GM18867 (cell line): ENCODE measurements at regions not wholly inside any gene's neighbourhood (a gene's known extent, or its start where the extent isn't known, plus 50 kb on each side); places are given as distances from the start of the nearest gene placed in this dataset.
A peak's percentile ranks its signal among the peaks of the same experiment; 100 is the strongest.
"Not testable (repeated sequence)": the region's sequence is repeated elsewhere in the genome, so short reads cannot be mapped to it uniquely, and the experiment has no call there.

Experiments used
- ATAC-seq: cut with Tn5 transposase; IDR thresholded peaks from one replicate; pipeline ENCODE4 v1.9.1; 2021; ENCODE audit warnings: mild to moderate bottlenecking, moderate library complexity; ENCODE audit not compliant: unreplicated experiment

GRCh38 chr2:34523958-34524514 is 924.9 kb upstream of the FAM98A start:
- ATAC-seq = no peak

GRCh38 chr2:34519659-34520058 is 920.6 kb upstream of the FAM98A start:
- no peak for ATAC-seq

DNA sequence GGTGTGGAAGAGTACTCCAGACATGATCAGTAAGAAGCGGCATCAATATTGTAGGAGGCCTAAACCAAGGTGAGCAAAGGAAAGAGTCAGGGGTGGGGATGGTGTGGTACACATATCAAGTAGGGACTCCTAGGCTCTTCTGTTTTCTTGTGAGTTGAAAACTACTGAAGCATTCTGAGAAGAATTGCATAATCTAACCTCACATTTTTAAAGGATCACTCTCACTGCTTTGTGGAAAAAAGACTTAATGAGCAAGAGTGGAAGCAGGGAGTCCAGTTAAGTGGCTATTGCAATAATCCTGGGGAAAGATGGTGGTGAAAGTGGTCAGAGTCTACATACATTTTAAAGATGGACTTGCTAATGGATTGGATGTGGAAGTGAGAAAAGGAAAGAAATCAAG is 899.5 kb upstream of the FAM98A start:
- no peak for ATAC-seq

GRCh38 chr2:34494192-34494591 is 895.1 kb upstream of the FAM98A start:
- not testable (repeated sequence) for ATAC-seq

GRCh38 chr2:34492561-34493455 is 893.7 kb upstream of the FAM98A start:
- ATAC-seq = peak; percentile 57

- no peak for ATAC-seq
These were observed 887.9 kb upstream of the FAM98A start for GRCh38 chr2:34486965-34487364.

DNA sequence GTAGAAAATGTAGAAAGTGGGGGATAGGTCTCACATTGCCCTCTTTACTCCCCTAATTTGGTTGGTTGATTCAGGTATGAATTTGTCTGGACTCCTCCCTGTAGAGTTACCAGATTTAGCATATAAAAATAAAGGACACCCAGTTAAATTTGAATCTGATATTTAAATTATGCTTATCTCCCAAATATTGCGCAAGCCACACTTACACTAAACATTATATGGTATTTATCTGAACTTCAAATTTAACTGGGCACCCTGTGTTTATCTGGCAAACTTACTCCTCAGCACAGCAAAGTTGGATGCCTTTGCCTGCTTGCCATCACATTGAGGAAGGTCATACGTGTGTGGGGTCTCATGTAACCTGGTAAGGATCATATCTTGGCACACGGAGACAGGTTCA is 882.4 kb upstream of the FAM98A start:
- no peak for ATAC-seq

DNA sequence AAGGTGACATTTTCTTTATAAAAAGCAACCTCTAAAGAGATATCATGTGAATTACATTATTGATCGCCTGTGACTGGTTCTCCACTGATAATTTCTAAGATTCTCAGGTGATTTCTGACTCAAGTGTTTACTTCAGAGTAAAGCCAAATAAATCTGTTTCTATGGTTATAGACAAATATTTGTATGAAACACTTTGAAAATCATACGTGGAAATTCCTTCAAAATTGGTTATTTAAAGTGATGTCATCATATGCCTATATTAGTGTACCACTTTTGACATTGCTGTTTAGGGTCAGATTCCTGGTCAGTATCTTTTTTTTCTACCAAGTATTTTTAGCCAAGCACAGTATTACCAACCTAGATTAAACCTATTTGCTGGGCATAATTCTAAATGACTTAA is 881.3 kb upstream of the FAM98A start:
- no peak for ATAC-seq

- ATAC-seq = no peak
These were observed 876.1 kb upstream of the FAM98A start for GRCh38 chr2:34475156-34475555.

GRCh38 chr2:34474646-34475045 is 875.5 kb upstream of the FAM98A start:
- no peak for ATAC-seq

DNA sequence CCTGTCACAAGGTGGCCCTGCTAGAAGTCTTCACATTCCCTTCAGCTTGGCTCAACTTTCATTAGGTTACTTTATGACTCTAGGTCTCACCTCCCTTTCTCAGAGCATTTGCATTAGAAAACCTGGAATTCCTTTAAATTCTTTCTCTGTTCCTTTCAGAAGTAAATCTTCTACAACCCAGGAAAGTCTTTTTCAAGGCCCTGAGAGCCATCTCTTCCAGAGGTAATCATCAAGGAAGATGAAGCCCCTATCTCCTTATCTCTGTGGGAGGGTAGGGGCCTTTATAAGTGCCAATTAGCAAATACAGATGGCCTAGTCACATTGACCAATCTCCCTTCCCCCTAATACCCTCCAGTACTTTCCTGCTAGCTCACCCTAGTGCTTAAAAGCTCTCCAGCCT is 848.0 kb upstream of the FAM98A start:
- no peak for ATAC-seq

DNA sequence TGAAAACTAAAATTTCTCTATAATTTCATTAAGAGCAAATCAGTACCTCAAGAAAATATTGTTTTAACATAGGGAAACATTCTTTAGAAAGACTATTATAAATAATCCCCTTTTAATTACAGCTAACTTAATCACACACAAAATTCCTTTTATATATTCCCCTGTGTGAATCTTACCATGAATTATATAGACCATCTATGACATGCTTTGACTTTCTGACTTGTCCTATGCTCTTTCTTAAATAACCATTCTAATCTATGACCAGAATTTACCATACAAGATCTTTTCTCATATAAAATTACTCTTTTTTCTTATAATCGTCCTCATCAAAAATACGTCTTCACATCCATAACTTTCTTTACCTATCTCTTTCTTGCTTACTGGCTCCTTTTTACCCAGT is 824.2 kb upstream of the FAM98A start:
- ATAC-seq = no peak

GRCh38 chr2:34419856-34420255 is 820.8 kb upstream of the FAM98A start:
- ATAC-seq = no peak

GRCh38 chr2:34416856-34417255 is 817.8 kb upstream of the FAM98A start:
- no peak for ATAC-seq

GRCh38 chr2:34414856-34415255 is 815.8 kb upstream of the FAM98A start:
- ATAC-seq = no peak

GRCh38 chr2:34408100-34408499 is 809.0 kb upstream of the FAM98A start:
- ATAC-seq = no peak

GRCh38 chr2:34403512-34403911 is 804.4 kb upstream of the FAM98A start:
- ATAC-seq = no peak

GRCh38 chr2:34402376-34402775 is 803.3 kb upstream of the FAM98A start:
- ATAC-seq = no peak

- peak; percentile 79 for ATAC-seq
These were observed 802.1 kb upstream of the FAM98A start for GRCh38 chr2:34401186-34401585.

DNA sequence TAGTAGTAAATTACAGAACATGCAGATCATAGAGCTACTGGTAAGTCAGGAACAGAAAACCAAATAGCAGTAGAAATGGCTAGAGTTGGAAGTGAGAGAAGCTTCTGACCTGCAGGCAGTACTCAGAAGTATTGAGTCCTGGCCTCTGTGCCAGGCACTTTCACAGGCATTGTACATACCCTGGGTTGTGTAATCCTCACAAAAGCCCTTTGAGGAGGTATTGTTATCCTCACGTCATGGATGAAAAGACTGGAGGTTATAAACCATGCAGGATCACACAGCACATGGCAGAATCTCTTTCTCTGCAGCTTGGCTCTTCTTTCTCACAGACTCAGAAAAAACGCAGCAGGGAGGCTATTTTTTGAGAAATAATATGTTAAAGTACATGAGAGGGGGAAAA is 789.3 kb upstream of the FAM98A start:
- ATAC-seq = no peak

DNA sequence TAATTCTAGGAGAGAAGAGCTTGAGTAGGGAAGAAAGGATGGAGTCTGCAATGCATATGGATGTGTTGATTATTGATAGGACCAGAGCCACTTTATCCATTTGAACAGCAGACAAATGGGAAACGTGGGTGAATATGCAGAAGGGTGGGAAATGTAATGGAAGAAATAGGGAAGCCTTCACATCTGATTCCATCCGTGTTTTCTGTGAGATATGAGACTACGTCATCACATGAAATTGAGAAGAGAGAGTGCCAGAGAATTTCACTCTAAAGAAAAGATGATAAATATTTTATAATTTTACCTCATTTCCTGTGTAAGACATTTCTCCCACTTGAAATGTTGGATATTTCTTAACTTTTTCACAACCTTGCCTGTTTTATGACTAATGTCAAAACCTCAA is 788.4 kb upstream of the FAM98A start:
- ATAC-seq = no peak

GRCh38 chr2:34379586-34379985 is 780.5 kb upstream of the FAM98A start:
- no peak for ATAC-seq
